DOHH2 (cell line): ENCODE measurements at regions not wholly inside any gene's neighbourhood (a gene's known extent, or its start where the extent isn't known, plus 50 kb on each side); places are given as distances from the start of the nearest gene placed in this dataset.

Source experiments
- H3F3A ChIP-seq: fragments of 200-600 bp; sonication (generic), shearing (Covaris generic); 2 replicates; pipeline ENCODE4 v1.6.0; 2016; ENCODE audit warnings: antibody characterized with exemption, mild to moderate bottlenecking; ENCODE audit not compliant: control insufficient read depth, insufficient read depth
- H3K27ac ChIP-seq: fragments of 200-600 bp; sonication (generic); 2 replicates; pipeline ENCODE4 v1.5.1; 2014; ENCODE audit warnings: low read depth, mild to moderate bottlenecking, low read length, moderate library complexity
- H3K27me3 ChIP-seq: fragments of 200-600 bp; sonication (generic); 2 replicates; pipeline ENCODE4 v1.6.1; 2014; ENCODE audit warnings: mild to moderate bottlenecking, low read length, mixed read lengths; ENCODE audit not compliant: control insufficient read depth
- H3K36me3 ChIP-seq: fragments of 200-600 bp; sonication (generic); 2 replicates; pipeline ENCODE4 v1.6.1; 2014; ENCODE audit warnings: mild to moderate bottlenecking, low read length, moderate library complexity, mixed read lengths; ENCODE audit not compliant: control insufficient read depth
- H3K4me1 ChIP-seq: fragments of 200-600 bp; sonication (generic); 2 replicates; pipeline ENCODE4 v1.6.1; 2014; ENCODE audit warnings: mild to moderate bottlenecking, low read length, mixed read lengths; ENCODE audit not compliant: control insufficient read depth
- H3K4me2 ChIP-seq: fragments of 200-600 bp; sonication (generic); 2 replicates; pipeline ENCODE4 v1.6.0; 2014; ENCODE audit warnings: mild to moderate bottlenecking, low read length, moderate library complexity
- H3K4me3 ChIP-seq: fragments of 200-600 bp; sonication (generic); 2 replicates; pipeline ENCODE4 v1.5.1; 2014; ENCODE audit warnings: mild to moderate bottlenecking, low read length, mixed read lengths
- H3K79me2 ChIP-seq: fragments of 200-600 bp; sonication (generic); 2 replicates; pipeline ENCODE4 v1.6.1; 2014; ENCODE audit warnings: mild to moderate bottlenecking, low read length, mixed read lengths; ENCODE audit not compliant: control insufficient read depth
- H3K9me2 ChIP-seq: fragments of 200-600 bp; sonication (generic); replicated peaks from 2 replicates; pipeline ENCODE4 v1.6.1; 2014; ENCODE audit warnings: mild to moderate bottlenecking, low read length, mixed read lengths; ENCODE audit not compliant: control insufficient read depth
- H3K9me3 ChIP-seq: fragments of 200-600 bp; sonication (generic); 2 replicates; pipeline ENCODE4 v1.6.1; 2014; ENCODE audit warnings: antibody characterized with exemption, low read length, mixed read lengths; ENCODE audit not compliant: control insufficient read depth, insufficient read depth
- H4K20me1 ChIP-seq: fragments of 200-600 bp; sonication (generic); 2 replicates; pipeline ENCODE4 v1.6.0; 2014; ENCODE audit warnings: low read depth, mild to moderate bottlenecking, antibody characterized with exemption, low read length, moderate library complexity; ENCODE audit not compliant: control insufficient read depth, insufficient read depth
- CTCF ChIP-seq: fragments of 200-600 bp; sonication (generic); IDR thresholded peaks from one replicate; pipeline ENCODE4 v1.5.1; 2014; ENCODE audit warnings: antibody characterized with exemption, mild to moderate bottlenecking, low read depth, low read length; ENCODE audit not compliant: poor library complexity, severe bottlenecking
- EZH2phosphoT487 ChIP-seq: fragments of 200-600 bp; sonication (generic); IDR thresholded peaks from 2 replicates; pipeline ENCODE4 v1.6.1; 2017; ENCODE audit warnings: borderline replicate concordance, mild to moderate bottlenecking, antibody characterized with exemption, low read length, moderate library complexity, mixed read lengths

GRCh38 chr2:186405842-186406241 lies 80.2 kb upstream of the ZC3H15 start:
- no peak for TF ChIP-seq EZH2phosphoT487
- TF ChIP-seq CTCF: no peak
- Histone ChIP-seq H3K9me2 (no peaks in the 10 kb centered on the region), H3K9me3 (no peaks in the 10 kb centered on the region), H3K27ac (no peak overlapping the region), H3K79me2 (no peaks in the 10 kb centered on the region), H4K20me1 (no peaks in the 10 kb centered on the region), H3F3A (no peaks in the 10 kb centered on the region), H3K4me1 (no peaks in the 10 kb centered on the region), H3K27me3 (no peaks in the 10 kb centered on the region), H3K4me2 (no peak overlapping the region), H3K36me3 (no peaks in the 10 kb centered on the region), H3K4me3 (no peak overlapping the region)

DNA sequence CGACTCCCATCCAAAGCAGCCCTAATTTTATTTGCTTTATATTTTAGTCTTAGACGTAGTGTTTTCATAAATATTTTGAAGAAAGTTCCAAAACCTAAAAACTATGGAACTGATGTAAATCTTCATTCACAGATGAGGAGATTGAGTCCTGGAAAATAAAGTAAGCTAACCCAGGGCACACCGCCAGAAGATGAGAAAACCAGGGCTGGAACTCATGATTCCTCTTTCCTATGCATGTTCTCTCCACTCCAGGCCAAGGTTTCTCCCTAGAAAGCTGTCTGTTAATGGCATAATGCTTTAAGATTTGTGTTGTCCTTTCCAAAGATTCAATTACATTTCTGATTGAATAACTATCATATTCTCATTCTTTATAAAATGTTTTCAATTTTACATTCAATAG lies 78.4 kb upstream of the ZC3H15 start:
- Histone ChIP-seq H3K36me3 (no peaks in the 10 kb centered on the region), H3K4me2 (no peak overlapping the region), H3K4me3 (no peak overlapping the region), H3F3A (no peaks in the 10 kb centered on the region), H3K27ac (no peak overlapping the region), H3K9me3 (no peaks in the 10 kb centered on the region), H3K9me2 (no peaks in the 10 kb centered on the region), H3K27me3 (no peaks in the 10 kb centered on the region), H3K79me2 (no peaks in the 10 kb centered on the region), H3K4me1 (no peaks in the 10 kb centered on the region), H4K20me1 (no peaks in the 10 kb centered on the region)
- TF ChIP-seq EZH2phosphoT487 (no peak), CTCF (no peak)

GRCh38 chr2:186410802-186411201 lies 75.3 kb upstream of the ZC3H15 start:
- no peaks in the 10 kb centered on the region for H3K9me3 ChIP-seq
- H3F3A ChIP-seq: no peaks in the 10 kb centered on the region
- no peaks in the 10 kb centered on the region for H3K4me1 ChIP-seq
- no peak for TF ChIP-seq CTCF
- no peak for TF ChIP-seq EZH2phosphoT487
- H4K20me1 ChIP-seq: no peaks in the 10 kb centered on the region
- no peaks in the 10 kb centered on the region for H3K79me2 ChIP-seq
- H3K4me3 ChIP-seq: no peak overlapping the region
- H3K9me2 ChIP-seq: no peaks in the 10 kb centered on the region
- no peak overlapping the region for H3K4me2 ChIP-seq
- H3K36me3 ChIP-seq: no peaks in the 10 kb centered on the region
- H3K27ac ChIP-seq: no peak overlapping the region
- H3K27me3 ChIP-seq: no peaks in the 10 kb centered on the region

- no peaks in the 10 kb centered on the region for H3F3A ChIP-seq
- H3K79me2 ChIP-seq: no peaks in the 10 kb centered on the region
- H3K9me2 ChIP-seq: no peaks in the 10 kb centered on the region
- H3K27ac ChIP-seq: no peak overlapping the region
- H3K27me3 ChIP-seq: no peaks in the 10 kb centered on the region
- no peaks in the 10 kb centered on the region for H4K20me1 ChIP-seq
- no peaks in the 10 kb centered on the region for H3K36me3 ChIP-seq
- H3K4me2 ChIP-seq: no peak overlapping the region
- H3K9me3 ChIP-seq: no peaks in the 10 kb centered on the region
- TF ChIP-seq EZH2phosphoT487 (no peak), CTCF (no peak)
- peaks cover 11% of the 10 kb centered on the region for H3K4me1 ChIP-seq
- no peak overlapping the region for H3K4me3 ChIP-seq
Observed at GRCh38 chr2:186422226-186422625, 63.8 kb upstream of the ZC3H15 start.
